ENCODE measurements at regions not wholly inside any gene's neighbourhood (a gene's known extent, or its start where the extent isn't known, plus 50 kb on each side); places are given as distances from the start of the nearest gene placed in this dataset.

- TF ChIP-seq ESRRG (CRISPR knock-in tag; IDR thresholded peaks at IDR 0.05) (no peak), SNAI2 (CRISPR knock-in tag; IDR thresholded peaks at IDR 0.05) (no peak), ZFP3 (CRISPR knock-in tag; IDR thresholded peaks at IDR 0.05) (no peak), ISL1 (CRISPR knock-in tag; IDR thresholded peaks at IDR 0.05) (no peak), ZNF70 (CRISPR knock-in tag; IDR thresholded peaks at IDR 0.05) (no peak), BACH2 (CRISPR knock-in tag; IDR thresholded peaks at IDR 0.05; ENCODE audit: borderline replicate concordance) (no peak), ZNF8 (CRISPR knock-in tag; IDR thresholded peaks at IDR 0.05) (no peak), TSHZ2 (CRISPR knock-in tag; IDR thresholded peaks at IDR 0.05) (no peak), OSR1 (CRISPR knock-in tag; IDR thresholded peaks at IDR 0.05) (no peak), CSDC2 (CRISPR knock-in tag; IDR thresholded peaks at IDR 0.05) (no peak), PATZ1 (CRISPR knock-in tag; IDR thresholded peaks at IDR 0.05; ENCODE audit: borderline replicate concordance) (no peak), ZC3H10 (CRISPR knock-in tag; IDR thresholded peaks at IDR 0.05) (no peak), ZFP30 (CRISPR knock-in tag; IDR thresholded peaks at IDR 0.05) (no peak), CREB5 (CRISPR knock-in tag; IDR thresholded peaks at IDR 0.05; ENCODE audit: low read depth) (no peak), RARB (CRISPR knock-in tag; IDR thresholded peaks at IDR 0.05) (no peak), CSRNP3 (CRISPR knock-in tag; IDR thresholded peaks at IDR 0.05) (no peak), ZNF565 (CRISPR knock-in tag; conservative IDR thresholded peaks at IDR 0.05; ENCODE audit: low read depth) (no peak), GLIS3 (CRISPR knock-in tag; IDR thresholded peaks at IDR 0.05) (no peak)
Observed at GRCh38 chr4:130722361-130722760, 1626.4 kb downstream of the C4orf33 start.

GRCh38 chr4:130736436-130737185, 1640.7 kb downstream of the C4orf33 start:
- no peak for ATAC-seq
- TF ChIP-seq ESRRG (CRISPR knock-in tag; IDR thresholded peaks at IDR 0.05) = no peak
- no peak for TF ChIP-seq SNAI2 (CRISPR knock-in tag; IDR thresholded peaks at IDR 0.05)

More at GRCh38 chr4:130722361-130722760, 1626.4 kb downstream of the C4orf33 start:
- ATAC-seq = no peak

- TF ChIP-seq ESRRG (CRISPR knock-in tag; IDR thresholded peaks at IDR 0.05) = no peak
Observed at GRCh38 chr4:130738233-130738632, 1642.3 kb downstream of the C4orf33 start.

GRCh38 chr4:130747842-130748241, 1651.9 kb downstream of the C4orf33 start:
- TF ChIP-seq ESRRG (CRISPR knock-in tag; IDR thresholded peaks at IDR 0.05) (no peak), OSR1 (CRISPR knock-in tag; IDR thresholded peaks at IDR 0.05) (no peak), RARB (CRISPR knock-in tag; IDR thresholded peaks at IDR 0.05) (no peak), ARNTL (CRISPR knock-in tag; IDR thresholded peaks at IDR 0.05; ENCODE audit: borderline replicate concordance, low read depth) (no peak), TSHZ2 (CRISPR knock-in tag; IDR thresholded peaks at IDR 0.05) (no peak), ZNF565 (CRISPR knock-in tag; conservative IDR thresholded peaks at IDR 0.05; ENCODE audit: low read depth) (no peak), TCF4 (CRISPR knock-in tag; IDR thresholded peaks at IDR 0.05; ENCODE audit: borderline replicate concordance) (no peak), ZNF8 (CRISPR knock-in tag; IDR thresholded peaks at IDR 0.05) (no peak), CSDC2 (CRISPR knock-in tag; IDR thresholded peaks at IDR 0.05) (no peak), ZNF70 (CRISPR knock-in tag; IDR thresholded peaks at IDR 0.05) (no peak), ZFP30 (CRISPR knock-in tag; IDR thresholded peaks at IDR 0.05) (no peak), POU6F1 (CRISPR knock-in tag; IDR thresholded peaks at IDR 0.05; ENCODE audit: borderline replicate concordance, low read depth) (no peak), CSRNP3 (CRISPR knock-in tag; IDR thresholded peaks at IDR 0.05) (no peak)
- no peak for ATAC-seq

More at GRCh38 chr4:130738233-130738632, 1642.3 kb downstream of the C4orf33 start:
- no peak for ATAC-seq
